CD4-positive, alpha-beta T cell (primary cell): ENCODE measurements at regions not wholly inside any gene's neighbourhood (a gene's known extent, or its start where the extent isn't known, plus 50 kb on each side); places are given as distances from the start of the nearest gene placed in this dataset.

ENCODE experiments used
- ATAC-seq: fragments of 200-7000 bp; cut with Tn5 transposase; one replicate; pipeline ENCODE4 v1.10.0; 2022; ENCODE audit warnings: mild to moderate bottlenecking; ENCODE audit not compliant: poor library complexity
- CTCF ChIA-PET: fragments of 350-600 bp; sonication (Branson Sonifier 250); formaldehyde crosslinking; loops from one replicate; lab custom pipeline; 2021; ENCODE audit warnings: antibody characterized with exemption, inconsistent platforms; lab: Charles Lee
- POLR2A ChIA-PET: fragments of 350-600 bp; sonication (Branson Sonifier 250); formaldehyde crosslinking; loops from one replicate; lab custom pipeline; 2021; ENCODE audit warnings: antibody characterized with exemption, inconsistent platforms; lab: Charles Lee
- DNase-seq, 14 experiments: peaks; one replicate each; pipeline ENCODE4 v3.0.0-alpha.2; 2013 to 2020; ENCODE audit warnings: mixed read lengths in 2 of 14
- H3K27ac ChIP-seq, 2 donors: one replicate each; pipeline versions ENCODE4 v1.5.1 to v1.7.0; 2013; ENCODE audit warnings: low read length in 2 of 2, low read depth in 1 of 2, mild to moderate bottlenecking in 1 of 2
- H3K27me3 ChIP-seq, 2 experiments: 1 replicate in 1 of 2; 2 replicates in 1 of 2; pipeline versions ENCODE4 v1.6.1 to v1.7.0; 2013; ENCODE audit warnings: low read length in 2 of 2, control low read depth in 1 of 2, mild to moderate bottlenecking in 1 of 2, moderate library complexity in 1 of 2; ENCODE audit not compliant: insufficient read depth in 2 of 2, control insufficient read depth in 1 of 2
- H3K36me3 ChIP-seq: one replicate; pipeline ENCODE4 v1.6.1; 2013; ENCODE audit warnings: low read length, control low read depth; ENCODE audit not compliant: insufficient read depth
- H3K4me1 ChIP-seq: one replicate; pipeline ENCODE4 v1.6.1; 2013; ENCODE audit warnings: low read length, control low read depth; ENCODE audit not compliant: insufficient read depth
- H3K4me3 ChIP-seq: one replicate; pipeline ENCODE4 v1.5.1; 2013; ENCODE audit warnings: mild to moderate bottlenecking, low read length, moderate library complexity
- H3K9me3 ChIP-seq, 2 experiments: 1 replicate in 1 of 2; 2 replicates in 1 of 2; pipeline versions ENCODE4 v1.6.1 to v1.7.0; 2013; ENCODE audit warnings: low read length in 2 of 2, mild to moderate bottlenecking in 2 of 2, control low read depth in 1 of 2, moderate library complexity in 1 of 2; ENCODE audit not compliant: control insufficient read depth in 1 of 2, insufficient read depth in 1 of 2
- H3K27ac Mint-ChIP-seq: one replicate; pipeline ENCODE4 v1.8.0; 2020; ENCODE audit warnings: mixed read lengths
- H3K27me3 Mint-ChIP-seq: one replicate; pipeline ENCODE4 v1.8.0; 2021; ENCODE audit warnings: mixed read lengths
- H3K36me3 Mint-ChIP-seq: one replicate; pipeline ENCODE4 v1.8.0; 2021; ENCODE audit warnings: low read depth, mixed read lengths
- H3K4me1 Mint-ChIP-seq: one replicate; pipeline ENCODE4 v1.8.0; 2021; ENCODE audit warnings: low read depth, mixed read lengths
- H3K4me3 Mint-ChIP-seq: one replicate; pipeline ENCODE4 v1.8.0; 2020; ENCODE audit warnings: mild to moderate bottlenecking, mixed read lengths
- H3K9me3 Mint-ChIP-seq: one replicate; pipeline ENCODE4 v1.8.0; 2020; ENCODE audit warnings: mixed read lengths
- intact Hi-C, 2 experiments: fragments of 100-400 bp; cut with DNase I in 1 of 2; cut with micrococcal nuclease in 1 of 2; formaldehyde crosslinking; loops; one replicate each; pipeline versions ENCODE4 v1.15.1 to v1.9.0; 2023 to 2025; cut with DNase I, micrococcal nuclease
- TF ChIP-seq, protein P1 (sequence below): fragments of 200-600 bp; IDR thresholded peaks from one replicate; pipeline ENCODE4 v1.8.0; 2022; ENCODE audit warnings: antibody characterized with exemption, mild to moderate bottlenecking

DNA sequence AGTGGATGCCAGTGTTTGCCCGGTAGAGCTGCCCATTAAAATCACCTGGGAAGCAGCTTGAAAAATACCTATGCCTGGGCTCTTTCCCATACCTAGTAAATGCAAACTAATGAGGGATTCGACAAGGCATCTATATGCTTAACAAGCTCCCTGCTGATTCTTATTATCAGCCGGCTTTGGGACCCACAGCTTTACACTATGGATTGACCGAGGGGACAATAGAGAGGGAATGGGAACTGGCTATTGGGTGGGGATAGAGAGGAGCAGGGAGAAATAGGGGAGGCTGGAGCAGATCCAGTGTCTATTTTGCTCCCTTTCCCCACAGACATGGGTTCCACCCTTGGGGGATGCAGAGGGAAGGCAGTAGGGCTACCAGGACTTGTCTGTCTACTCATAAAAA, 103.1 kb upstream of the TEX13D start:
- DNase-seq: no peak
- H3K27me3 ChIP-seq: no peaks in the 10 kb centered on the region
- H3K4me1 Mint-ChIP-seq: peaks cover 34% of the 10 kb centered on the region
- no peaks in the 10 kb centered on the region for H3K9me3 Mint-ChIP-seq
- TF ChIP-seq, protein P1, sequence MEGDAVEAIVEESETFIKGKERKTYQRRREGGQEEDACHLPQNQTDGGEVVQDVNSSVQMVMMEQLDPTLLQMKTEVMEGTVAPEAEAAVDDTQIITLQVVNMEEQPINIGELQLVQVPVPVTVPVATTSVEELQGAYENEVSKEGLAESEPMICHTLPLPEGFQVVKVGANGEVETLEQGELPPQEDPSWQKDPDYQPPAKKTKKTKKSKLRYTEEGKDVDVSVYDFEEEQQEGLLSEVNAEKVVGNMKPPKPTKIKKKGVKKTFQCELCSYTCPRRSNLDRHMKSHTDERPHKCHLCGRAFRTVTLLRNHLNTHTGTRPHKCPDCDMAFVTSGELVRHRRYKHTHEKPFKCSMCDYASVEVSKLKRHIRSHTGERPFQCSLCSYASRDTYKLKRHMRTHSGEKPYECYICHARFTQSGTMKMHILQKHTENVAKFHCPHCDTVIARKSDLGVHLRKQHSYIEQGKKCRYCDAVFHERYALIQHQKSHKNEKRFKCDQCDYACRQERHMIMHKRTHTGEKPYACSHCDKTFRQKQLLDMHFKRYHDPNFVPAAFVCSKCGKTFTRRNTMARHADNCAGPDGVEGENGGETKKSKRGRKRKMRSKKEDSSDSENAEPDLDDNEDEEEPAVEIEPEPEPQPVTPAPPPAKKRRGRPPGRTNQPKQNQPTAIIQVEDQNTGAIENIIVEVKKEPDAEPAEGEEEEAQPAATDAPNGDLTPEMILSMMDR: no peak
- ATAC-seq: no peak
- no peak overlapping the region for H3K27ac ChIP-seq
- POLR2A ChIA-PET: no interaction called here
- H3K27ac Mint-ChIP-seq: no peak overlapping the region
- H3K4me1 ChIP-seq: peaks cover 20% of the 10 kb centered on the region
- H3K4me3 Mint-ChIP-seq: no peak overlapping the region
- intact Hi-C loops: no loop called here
- H3K9me3 ChIP-seq: no peaks in the 10 kb centered on the region
- H3K36me3 ChIP-seq: no peaks in the 10 kb centered on the region
- CTCF ChIA-PET: no interaction called here
- H3K4me3 ChIP-seq: no peak overlapping the region
- no peaks in the 10 kb centered on the region for H3K27me3 Mint-ChIP-seq
- no peaks in the 10 kb centered on the region for H3K36me3 Mint-ChIP-seq

DNA sequence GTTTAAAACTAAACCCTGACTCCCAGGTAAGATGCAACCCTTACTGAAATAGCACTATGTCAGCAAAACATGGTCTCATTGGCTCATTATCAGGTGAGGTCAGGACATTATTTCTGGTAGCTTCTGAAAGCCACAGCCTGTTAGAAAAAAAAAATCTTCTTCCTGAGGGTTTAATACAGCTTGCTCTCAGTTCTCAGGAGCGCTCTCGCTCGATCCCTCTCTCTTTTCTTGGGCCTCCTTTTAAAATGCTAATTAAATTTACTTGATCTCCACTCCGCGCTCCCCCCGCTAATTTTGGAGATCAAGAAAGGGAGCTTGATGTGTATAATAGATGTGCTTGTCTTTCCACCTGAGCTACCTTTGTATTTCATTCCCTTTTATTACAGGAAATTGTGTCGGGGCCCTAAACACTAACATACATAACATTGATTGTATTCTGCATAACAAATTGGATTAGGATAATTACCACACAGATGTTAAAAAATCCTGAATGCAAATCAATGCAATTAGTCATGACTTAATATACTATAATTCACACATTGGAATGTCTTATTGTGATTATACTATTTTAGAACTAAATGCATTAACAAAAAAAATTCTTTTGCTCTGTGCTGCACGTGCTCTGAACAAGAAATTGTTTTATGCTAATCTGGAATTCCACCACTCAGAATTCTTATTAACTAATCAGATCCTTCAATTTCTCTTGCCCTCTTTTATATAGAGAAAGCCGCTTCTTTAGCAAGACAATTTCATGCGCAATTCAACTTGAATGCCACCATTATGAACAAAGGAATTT, 101.6 kb upstream of the TEX13D start:
- no peaks in the 10 kb centered on the region for H3K9me3 ChIP-seq
- ATAC-seq (no peak), DNase-seq (no peak)
- H3K4me3 Mint-ChIP-seq: peak overlapping the region; percentile 42
- no peaks in the 10 kb centered on the region for H3K27me3 ChIP-seq
- H3K36me3 ChIP-seq: no peaks in the 10 kb centered on the region
- CTCF ChIA-PET: no interaction called here
- H3K27ac ChIP-seq: no peak overlapping the region
- TF ChIP-seq, protein P1: no peak
- peaks cover 28% of the 10 kb centered on the region for H3K4me1 Mint-ChIP-seq
- H3K4me1 ChIP-seq: peaks cover 16% of the 10 kb centered on the region
- no peaks in the 10 kb centered on the region for H3K9me3 Mint-ChIP-seq
- intact Hi-C loops: no loop called here
- H3K27ac Mint-ChIP-seq: no peak overlapping the region
- POLR2A ChIA-PET: interaction anchor here (0.7 kb wide), 1 partner anchor 134 kb away, joined by 3 read pairs; no protein-coding TSS in a partner anchor
- H3K36me3 Mint-ChIP-seq: no peaks in the 10 kb centered on the region
- no peak overlapping the region for H3K4me3 ChIP-seq
- no peaks in the 10 kb centered on the region for H3K27me3 Mint-ChIP-seq

DNA sequence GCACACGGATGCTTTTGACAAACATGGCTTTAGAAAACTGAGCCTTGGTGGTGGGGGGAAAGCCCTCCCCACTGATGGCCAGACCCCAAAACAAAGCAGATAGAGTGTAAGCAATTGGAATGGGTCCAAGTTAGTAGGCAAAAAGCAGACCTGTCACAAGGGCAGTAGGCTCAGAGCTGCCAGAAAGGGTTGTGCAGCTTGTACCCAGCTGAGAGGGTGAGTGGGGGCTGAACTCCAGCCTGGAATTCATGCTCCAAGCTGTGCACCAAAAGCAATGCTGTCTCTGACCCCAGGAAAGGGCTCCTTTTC, 101.1 kb upstream of the TEX13D start:
- no peak for ATAC-seq
- DNase-seq: no peak
- TF ChIP-seq, protein P1: no peak
- Mint-ChIP-seq H3K9me3 (no peaks in the 10 kb centered on the region), H3K4me1 (peaks cover 24% of the 10 kb centered on the region), H3K27me3 (no peaks in the 10 kb centered on the region), H3K27ac (no peak overlapping the region), H3K36me3 (no peaks in the 10 kb centered on the region), H3K4me3 (no peak overlapping the region)
- peaks cover 12% of the 10 kb centered on the region for H3K4me1 ChIP-seq
- H3K27me3 ChIP-seq: no peaks in the 10 kb centered on the region
- H3K4me3 ChIP-seq: no peak overlapping the region
- no peak overlapping the region for H3K27ac ChIP-seq
- intact Hi-C loops: no loop called here
- ChIA-PET POLR2A (no interaction called here), CTCF (no interaction called here)
- no peaks in the 10 kb centered on the region for H3K36me3 ChIP-seq
- no peaks in the 10 kb centered on the region for H3K9me3 ChIP-seq
